A549 (cell line): ENCODE measurements at regions not wholly inside any gene's neighbourhood (a gene's known extent, or its start where the extent isn't known, plus 50 kb on each side); places are given as distances from the start of the nearest gene placed in this dataset.

ENCODE experiments used
- ATAC-seq, 2 experiments: fragments of 200-7000 bp in 1 of 2; fragments of >200 bp in 1 of 2; cut with Nextera tagmentation in 1 of 2; cut with Tn5 transposase in 1 of 2; 3 replicates each; pipeline versions ENCODE4 v1.8.0 to v1.9.1; 2018 to 2020; ENCODE audit warnings: mild to moderate bottlenecking in 1 of 2, moderate library complexity in 1 of 2
- CTCF ChIA-PET: fragments of 300-600 bp; sonication (Branson Sonifier 250); formaldehyde crosslinking; extraction: SDS; loops from one replicate; lab custom pipeline; 2021; ENCODE audit warnings: antibody characterized with exemption, inconsistent platforms; lab: Yijun Ruan, JAX
- POLR2A ChIA-PET: fragments of 350-600 bp; formaldehyde crosslinking; extraction: SDS; loops from one replicate; lab custom pipeline; 2021; ENCODE audit warnings: antibody characterized with exemption, inconsistent platforms; lab: Yijun Ruan, JAX
- DNase-seq, 2 experiments: peaks; one replicate each; pipeline versions ENCODE4 v3.0.0 to v3.0.0-alpha.2; 2011 to 2016; ENCODE audit warnings: low read depth in 1 of 2, low spot score in 1 of 2
- FAIRE-seq: peaks from 2 replicates; lab custom pipeline; 2011; peaks lifted over from hg19 to GRCh38; lab: Jason Lieb, UNC
- H3K27ac ChIP-seq, 2 experiments: fragments of >200 bp; sonication (Bioruptor Twin); formaldehyde crosslinking; 3 replicates each; pipeline ENCODE4 v1.5.1; 2016 to 2017
- H3K4me1 ChIP-seq: fragments of >200 bp; sonication (Bioruptor Twin); formaldehyde crosslinking; 3 replicates; pipeline ENCODE4 v1.6.1; 2016
- H3K4me2 ChIP-seq: fragments of >200 bp; sonication (Bioruptor Twin); formaldehyde crosslinking; 3 replicates; pipeline ENCODE4 v1.6.1; 2016
- H3K4me3 ChIP-seq: fragments of >200 bp; sonication (Bioruptor Twin); formaldehyde crosslinking; 3 replicates; pipeline ENCODE4 v1.5.1; 2016
- H3K9me3 ChIP-seq: fragments of >200 bp; sonication (Bioruptor Twin); formaldehyde crosslinking; 3 replicates; pipeline ENCODE4 v1.6.1; 2016
- ATOH8 ChIP-seq: fragments of 250-450 bp; sonication (Bioruptor Pico); IDR thresholded peaks from 2 replicates; pipeline ENCODE4 v1.5.0; 2020; ENCODE audit warnings: low read depth, mild to moderate bottlenecking, moderate library complexity
- EP300 ChIP-seq, 2 experiments: fragments of >200 bp; sonication (Bioruptor Twin); formaldehyde crosslinking; IDR thresholded peaks; 2 replicates in 1 of 2; 3 replicates in 1 of 2; pipeline ENCODE4 v1.6.1; 2016 to 2017
- ESRRA ChIP-seq: fragments of 150-350 bp; IDR thresholded peaks from 2 replicates; pipeline ENCODE4 v1.6.1; 2014; ENCODE audit warnings: mild to moderate bottlenecking, low read length, borderline replicate concordance
- FOSL2 ChIP-seq, 2 experiments: fragments of 450-650 bp in 1 of 2; fragments of >200 bp in 1 of 2; sonication (Bioruptor Twin) in 1 of 2; formaldehyde crosslinking; IDR thresholded peaks; 2 replicates each; pipeline versions ENCODE4 v1.5.0 to v1.6.1; 2016 to 2020; ENCODE audit warnings: mild to moderate bottlenecking in 1 of 2, moderate library complexity in 1 of 2
- HES2 ChIP-seq: fragments of >200 bp; sonication (Bioruptor Twin); formaldehyde crosslinking; IDR thresholded peaks from 2 replicates; pipeline ENCODE4 v1.6.1; 2016
- HOXA7 ChIP-seq: fragments of 250-450 bp; sonication (Bioruptor Pico); IDR thresholded peaks from 2 replicates; pipeline ENCODE4 v1.5.0; 2020; ENCODE audit warnings: mild to moderate bottlenecking, moderate library complexity
- HOXB13 ChIP-seq: fragments of 250-450 bp; sonication (Bioruptor Pico); IDR thresholded peaks from 2 replicates; pipeline ENCODE4 v1.5.0; 2020; ENCODE audit warnings: low read depth, mild to moderate bottlenecking, moderate library complexity
- MAX ChIP-seq: IDR thresholded peaks from 2 replicates; pipeline ENCODE4 v1.6.1; 2012
- MYC ChIP-seq: IDR thresholded peaks from 2 replicates; pipeline ENCODE4 v1.6.1; 2012; ENCODE audit warnings: mild to moderate bottlenecking, inconsistent platforms, low read length, improper control_type of control experiment, borderline replicate concordance
- RCOR1 ChIP-seq: fragments of 150-350 bp; IDR thresholded peaks from 2 replicates; pipeline ENCODE4 v1.6.1; 2014; ENCODE audit warnings: antibody characterized with exemption, low read length, low read depth
- SMC3 ChIP-seq: fragments of >200 bp; sonication (Bioruptor Twin); formaldehyde crosslinking; IDR thresholded peaks from 3 replicates; pipeline ENCODE4 v1.6.1; 2018; ENCODE audit warnings: inconsistent platforms
- TFCP2L1 ChIP-seq: fragments of 250-450 bp; sonication (Bioruptor Pico); IDR thresholded peaks from 2 replicates; pipeline ENCODE4 v1.5.0; 2021; ENCODE audit warnings: mild to moderate bottlenecking
- USF2 ChIP-seq: fragments of 450-650 bp; IDR thresholded peaks from 2 replicates; pipeline ENCODE4 v1.6.1; 2014; ENCODE audit warnings: antibody characterized with exemption
- ZNF302 ChIP-seq: fragments of 250-450 bp; sonication (Bioruptor Pico); IDR thresholded peaks from 2 replicates; pipeline ENCODE4 v1.9.0; 2021; ENCODE audit warnings: inconsistent platforms, mild to moderate bottlenecking, moderate library complexity
- ZSCAN20 ChIP-seq: fragments of 250-450 bp; sonication (Bioruptor Pico); IDR thresholded peaks from 2 replicates; pipeline ENCODE4 v1.8.0; 2022; ENCODE audit warnings: mild to moderate bottlenecking, moderate library complexity
- WGBS: methylation state at CpG from one replicate; pipeline ENCODE4 v1.1.6; 2017; ENCODE audit errors: missing lambda C conversion rate; 5-methylcytosine and 5-hydroxymethylcytosine counted together

GRCh38 chr14:55766071-55766470 lies 186.1 kb downstream of the KTN1 start:
- H3K4me2 ChIP-seq = no peak overlapping the region
- H3K27ac ChIP-seq = no peak overlapping the region
- no peak overlapping the region for H3K4me3 ChIP-seq
- TF ChIP-seq ATOH8 (CRISPR knock-in tag) = no peak
- no peak for TF ChIP-seq HES2
- TF ChIP-seq MYC = no peak
- TF ChIP-seq FOSL2 (IDR thresholded peaks at IDR 0.05) = no peak
- no peak for TF ChIP-seq FOSL2 (CRISPR knock-in tag; IDR thresholded peaks at IDR 0.05)
- TF ChIP-seq HOXB13 (CRISPR knock-in tag) = no peak
- FAIRE-seq = no peak
- DNase-seq = no peak
- ChIA-PET POLR2A (no interaction called here), CTCF (interaction anchor here (1.2 kb wide), 1 partner anchor 9 kb away, joined by 3 read pairs; no protein-coding TSS in a partner anchor)
- 90% methylated on average over 22 of the region's 22 CpGs for WGBS
- ATAC-seq = no peak
- no peaks in the 10 kb centered on the region for H3K4me1 ChIP-seq
- H3K9me3 ChIP-seq = no peaks in the 10 kb centered on the region

- 91% methylated on average over 2 of the region's 2 CpGs for WGBS
- ATAC-seq (no peak), DNase-seq (no peak), FAIRE-seq (no peak)
- H3K27ac ChIP-seq = no peak overlapping the region
- POLR2A ChIA-PET = no interaction called here
- H3K4me2 ChIP-seq = no peak overlapping the region
- TF ChIP-seq USF2 (no peak), ESRRA (no peak), HES2 (no peak), EP300 (IDR thresholded peaks at IDR 0.05) (no peak), HOXA7 (CRISPR knock-in tag) (no peak)
- H3K4me3 ChIP-seq = no peak overlapping the region
- CTCF ChIA-PET = interaction anchor here (0.6 to 0.9 kb wide), 2 partner anchors 9 to 759 kb away, joined by 3 read pairs; no protein-coding TSS in a partner anchor
- H3K4me1 ChIP-seq = no peaks in the 10 kb centered on the region
- no peaks in the 10 kb centered on the region for H3K9me3 ChIP-seq
Measured at GRCh38 chr14:55767286-55767685, 187.3 kb downstream of the KTN1 start.

GRCh38 chr14:55769877-55770276 lies 189.9 kb downstream of the KTN1 start:
- no peak for FAIRE-seq
- no peak overlapping the region for H3K4me2 ChIP-seq
- no peaks in the 10 kb centered on the region for H3K9me3 ChIP-seq
- no peak for DNase-seq
- no peak overlapping the region for H3K4me3 ChIP-seq
- no peak for TF ChIP-seq SMC3
- no peak for TF ChIP-seq RCOR1
- no peak for TF ChIP-seq TFCP2L1 (CRISPR knock-in tag)
- no peak for TF ChIP-seq ZSCAN20
- no peak for TF ChIP-seq MAX
- POLR2A ChIA-PET = no interaction called here
- no peak overlapping the region for H3K27ac ChIP-seq
- H3K4me1 ChIP-seq = peaks cover 17% of the 10 kb centered on the region
- CTCF ChIA-PET = interaction anchor here (0.6 to 2.7 kb wide), 6 partner anchors 10 to 63 kb away, joined by 3 to 8 read pairs (median 3); no protein-coding TSS in a partner anchor
- no peak for ATAC-seq
- 88% methylated on average over 3 of the region's 3 CpGs for WGBS

GRCh38 chr14:55771242-55771981 lies 191.4 kb downstream of the KTN1 start:
- H3K9me3 ChIP-seq = no peaks in the 10 kb centered on the region
- H3K27ac ChIP-seq = no peak overlapping the region
- TF ChIP-seq TFCP2L1 (CRISPR knock-in tag) (no peak), ZNF302 (CRISPR knock-in tag) (no peak)
- TF ChIP-seq, all 56 proteins: peak for 0
- no peak for DNase-seq
- ATAC-seq = no peak
- CTCF ChIA-PET = interaction anchor here (1.5 to 2.7 kb wide), 2 partner anchors 11 to 17 kb away, joined by 4 to 8 read pairs; no protein-coding TSS in a partner anchor
- Histone ChIP-seq H3K4me3 (no peak overlapping the region), H3K4me1 (peaks cover 17% of the 10 kb centered on the region), H3K4me2 (no peak overlapping the region)
- WGBS = 50% methylated on average over 2 of the region's 2 CpGs
- POLR2A ChIA-PET = no interaction called here
- no peak for FAIRE-seq
